Iris pigment epithelial cell (primary cell): ENCODE measurements at regions not wholly inside any gene's neighbourhood (a gene's known extent, or its start where the extent isn't known, plus 50 kb on each side); places are given as distances from the start of the nearest gene placed in this dataset.
"Not testable (repeated sequence)": the region's sequence is repeated elsewhere in the genome, so short reads cannot be mapped to it uniquely, and the experiment has no call there.

Experiments used
- DNase-seq: peaks from one replicate; pipeline ENCODE4 v3.0.0-alpha.2; 2011; ENCODE audit warnings: low read depth

DNA sequence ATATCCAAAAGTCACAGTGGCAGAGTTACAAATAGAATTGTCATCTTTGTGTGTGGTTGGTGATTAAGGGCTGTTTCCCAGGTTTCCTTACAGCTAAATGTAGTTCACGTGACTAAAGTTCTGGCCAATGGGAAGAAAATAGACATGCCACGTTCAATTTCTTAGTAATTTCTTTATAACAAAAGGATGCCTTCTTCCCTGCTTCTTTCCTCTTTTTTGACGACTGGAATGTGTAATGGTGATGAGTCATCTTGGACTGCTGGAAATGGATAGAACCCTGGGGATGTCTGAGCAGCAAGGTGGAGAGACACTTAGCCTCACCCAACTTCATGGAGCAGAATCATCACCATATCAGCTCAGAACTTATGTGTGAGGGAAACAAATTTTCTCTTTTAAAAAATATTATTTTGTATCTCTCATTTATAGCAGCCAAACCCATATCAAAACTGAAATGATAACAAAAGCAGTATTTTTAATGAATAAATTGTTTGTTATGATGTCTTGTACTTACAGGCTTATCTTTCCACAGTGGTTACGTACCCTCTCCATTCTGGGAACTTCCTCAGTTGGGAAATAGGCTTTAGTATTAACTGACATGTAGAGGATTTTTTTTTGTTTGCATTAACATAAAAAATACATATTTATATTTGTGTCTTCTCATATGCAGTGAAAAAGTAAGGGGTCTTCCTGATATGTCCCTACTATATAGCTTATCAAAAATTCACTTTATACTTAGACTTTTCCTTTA is 91.1 kb upstream of the CDH2 start:
- peak; percentile 35 for DNase-seq

DNA sequence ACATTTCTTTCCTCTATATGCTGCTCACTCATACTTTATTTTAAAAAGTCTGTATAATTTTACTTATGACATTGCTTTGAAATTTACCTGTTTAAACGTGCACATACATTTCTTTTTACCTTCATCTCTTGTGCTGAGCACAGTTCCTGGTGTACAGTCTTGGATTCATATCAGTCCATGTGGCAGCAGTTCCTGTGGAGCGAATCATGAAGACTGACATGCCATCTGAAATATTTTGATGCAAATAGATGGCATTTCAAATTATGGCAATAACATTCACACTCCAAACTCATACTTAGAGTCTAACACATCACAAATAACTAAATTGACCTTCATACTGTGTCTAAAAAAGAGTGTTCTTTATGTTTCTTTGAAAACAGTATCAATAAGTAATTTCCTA is 90.3 kb upstream of the CDH2 start:
- DNase-seq = peak; percentile 3

DNA sequence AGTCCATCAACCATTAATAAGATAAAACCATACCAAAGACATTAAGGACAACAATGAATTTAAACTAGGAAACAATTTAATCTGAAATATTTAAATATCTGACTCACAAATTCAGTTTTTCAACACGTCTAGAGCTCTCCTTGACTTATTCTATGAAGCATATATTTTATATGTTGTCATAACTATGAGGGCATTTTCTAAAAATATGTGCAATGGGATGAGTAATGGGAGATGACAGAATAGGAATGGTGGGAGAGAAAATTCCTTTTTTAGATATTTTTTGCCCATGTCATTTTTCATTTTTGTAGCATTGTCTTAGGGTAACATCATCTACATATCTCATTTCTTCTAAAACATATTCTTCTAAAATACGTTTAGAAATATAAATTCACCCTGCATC is 79.2 kb upstream of the CDH2 start:
- DNase-seq = no peak

DNA sequence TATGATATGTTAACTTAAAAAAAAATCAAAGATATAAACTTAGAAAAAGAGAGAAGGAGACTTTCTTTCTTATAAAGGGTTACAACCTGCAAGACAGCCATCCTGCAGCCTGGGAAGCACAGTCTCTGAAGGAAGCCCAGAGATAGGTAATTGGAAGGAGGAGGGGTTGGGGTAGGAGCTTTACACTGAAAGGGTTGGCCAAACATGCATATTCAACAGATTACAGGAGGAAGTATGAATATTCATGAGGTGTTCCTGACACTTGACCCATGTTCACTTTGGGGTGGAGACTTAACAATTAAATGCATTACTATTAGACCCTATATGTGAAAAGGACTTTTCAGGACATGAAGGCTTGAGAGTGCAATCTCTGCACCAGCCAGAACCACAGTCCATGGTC is 71.7 kb upstream of the CDH2 start:
- DNase-seq = no peak

DNA sequence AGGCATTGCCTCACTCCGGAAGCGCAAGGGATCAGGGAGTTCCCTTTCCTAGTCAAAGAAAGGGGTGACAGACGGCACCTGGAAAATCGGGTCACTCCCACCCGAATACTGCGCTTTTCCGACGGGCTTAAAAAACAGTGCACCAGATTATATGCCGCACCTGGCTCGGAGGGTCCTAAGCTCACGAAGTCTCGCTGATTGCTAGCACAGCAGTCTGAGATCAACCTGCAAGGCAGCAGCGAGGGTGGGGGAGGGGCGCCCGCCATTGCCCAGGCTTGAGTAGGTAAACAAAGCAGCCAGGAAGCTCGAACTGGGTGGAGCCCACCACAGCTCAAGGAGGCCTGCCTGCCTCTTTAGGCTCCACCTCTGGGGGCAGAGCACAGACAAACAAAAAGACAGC is 63.7 kb upstream of the CDH2 start:
- DNase-seq = not testable (repeated sequence)

DNA sequence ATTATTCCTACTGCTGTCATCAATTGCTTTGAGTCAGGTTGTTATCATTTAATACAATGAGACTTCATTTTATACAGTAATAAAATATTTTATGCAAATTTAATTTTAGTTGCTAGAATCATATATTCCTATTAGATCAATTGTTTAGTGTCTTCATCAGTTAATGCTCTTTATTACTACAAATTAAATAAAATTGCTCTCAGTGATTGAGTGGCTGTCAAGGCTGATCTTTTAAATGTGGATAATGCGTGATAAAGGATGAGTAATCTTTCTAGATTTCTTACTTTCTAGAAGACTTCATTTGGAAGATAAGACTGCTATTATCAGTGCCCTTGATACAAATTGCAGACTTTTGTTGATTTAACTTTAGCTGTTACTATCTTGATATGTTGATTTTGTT is 59.6 kb upstream of the CDH2 start:
- DNase-seq = no peak
